ENCODE measurements at regions not wholly inside any gene's neighbourhood (a gene's known extent, or its start where the extent isn't known, plus 50 kb on each side); places are given as distances from the start of the nearest gene placed in this dataset.

- Histone ChIP-seq H3K36me3 (replicated peaks; ENCODE audit: low read depth, low read length) (no peaks in the 10 kb centered on the region), H3K27me3 (ENCODE audit: low read depth, low read length) (peaks cover 8% of the 10 kb centered on the region; the same call in 1 of the 2 replicates), H3K9ac (ENCODE audit: low read length) (no peak overlapping the region), H3K79me2 (ENCODE audit: low read length) (no peaks in the 10 kb centered on the region), H3K4me1 (ENCODE audit: low read length) (no peaks in the 10 kb centered on the region), H3K4me3 (ENCODE audit: low read length) (no peak overlapping the region), H3K9me3 (ENCODE audit: insufficient read depth, low read length) (no peaks in the 10 kb centered on the region), H3K27ac (ENCODE audit: low read length) (no peak overlapping the region), H3K4me2 (ENCODE audit: low read length) (no peak overlapping the region), H4K20me1 (ENCODE audit: insufficient read depth, low read length) (no peaks in the 10 kb centered on the region), H2AFZ (ENCODE audit: low read depth, low read length) (no peak overlapping the region)
- TF ChIP-seq EZH2phosphoT487 (IDR thresholded peaks at IDR 0.05; ENCODE audit: low read depth): no peak
- TF ChIP-seq CTCF (IDR thresholded peaks at IDR 0.05; ENCODE audit: low read depth, low read length): no peak
These were observed 83.4 kb upstream of the ZFHX3 start for GRCh38 chr16:73131156-73131862.

GRCh38 chr16:73129455-73129854 lies 81.5 kb upstream of the ZFHX3 start:
- TF ChIP-seq EZH2phosphoT487 (IDR thresholded peaks at IDR 0.05; ENCODE audit: low read depth) (no peak), CTCF (IDR thresholded peaks at IDR 0.05; ENCODE audit: low read depth, low read length) (no peak)

GRCh38 chr16:73126525-73126853 lies 78.6 kb upstream of the ZFHX3 start:
- no peak overlapping the region for H3K9ac ChIP-seq (ENCODE audit: low read length)
- no peaks in the 10 kb centered on the region for H4K20me1 ChIP-seq (ENCODE audit: insufficient read depth, low read length)
- no peaks in the 10 kb centered on the region for H3K9me3 ChIP-seq (ENCODE audit: insufficient read depth, low read length)
- peaks cover 14% of the 10 kb centered on the region; the same call in 1 of the 2 replicates for H3K27me3 ChIP-seq (ENCODE audit: low read depth, low read length)
- H3K27ac ChIP-seq (ENCODE audit: low read length): no peak overlapping the region
- H3K4me3 ChIP-seq (ENCODE audit: low read length): no peak overlapping the region
- no peak for TF ChIP-seq EZH2phosphoT487 (IDR thresholded peaks at IDR 0.05; ENCODE audit: low read depth)
- TF ChIP-seq CTCF (IDR thresholded peaks at IDR 0.05; ENCODE audit: low read depth, low read length): no peak
- H3K79me2 ChIP-seq (ENCODE audit: low read length): no peaks in the 10 kb centered on the region
- no peaks in the 10 kb centered on the region for H3K4me1 ChIP-seq (ENCODE audit: low read length)
- no peak overlapping the region for H2AFZ ChIP-seq (ENCODE audit: low read depth, low read length)
- H3K36me3 ChIP-seq (replicated peaks; ENCODE audit: low read depth, low read length): no peaks in the 10 kb centered on the region
- H3K4me2 ChIP-seq (ENCODE audit: low read length): no peak overlapping the region

More at GRCh38 chr16:73129455-73129854, 81.5 kb upstream of the ZFHX3 start:
- H3K4me3 ChIP-seq (ENCODE audit: low read length): no peak overlapping the region
- no peak overlapping the region for H3K9ac ChIP-seq (ENCODE audit: low read length)
- no peak overlapping the region for H3K4me2 ChIP-seq (ENCODE audit: low read length)
- no peaks in the 10 kb centered on the region for H4K20me1 ChIP-seq (ENCODE audit: insufficient read depth, low read length)
- no peak overlapping the region for H3K27ac ChIP-seq (ENCODE audit: low read length)
- H3K79me2 ChIP-seq (ENCODE audit: low read length): no peaks in the 10 kb centered on the region
- no peaks in the 10 kb centered on the region for H3K36me3 ChIP-seq (replicated peaks; ENCODE audit: low read depth, low read length)
- no peak overlapping the region for H2AFZ ChIP-seq (ENCODE audit: low read depth, low read length)
- no peaks in the 10 kb centered on the region for H3K4me1 ChIP-seq (ENCODE audit: low read length)
- peaks cover 14% of the 10 kb centered on the region; the same call in 1 of the 2 replicates for H3K27me3 ChIP-seq (ENCODE audit: low read depth, low read length)
- no peaks in the 10 kb centered on the region for H3K9me3 ChIP-seq (ENCODE audit: insufficient read depth, low read length)

GRCh38 chr16:73125850-73126524 lies 78.1 kb upstream of the ZFHX3 start:
- Histone ChIP-seq H3K27me3 (ENCODE audit: low read depth, low read length) (peaks cover 14% of the 10 kb centered on the region; the same call in 1 of the 2 replicates), H3K9ac (ENCODE audit: low read length) (no peak overlapping the region), H3K4me1 (ENCODE audit: low read length) (no peaks in the 10 kb centered on the region), H3K4me2 (ENCODE audit: low read length) (no peak overlapping the region), H3K9me3 (ENCODE audit: insufficient read depth, low read length) (no peaks in the 10 kb centered on the region), H3K36me3 (replicated peaks; ENCODE audit: low read depth, low read length) (no peaks in the 10 kb centered on the region), H3K79me2 (ENCODE audit: low read length) (no peaks in the 10 kb centered on the region), H3K4me3 (ENCODE audit: low read length) (no peak overlapping the region), H4K20me1 (ENCODE audit: insufficient read depth, low read length) (no peaks in the 10 kb centered on the region), H3K27ac (ENCODE audit: low read length) (no peak overlapping the region), H2AFZ (ENCODE audit: low read depth, low read length) (no peak overlapping the region)
- TF ChIP-seq EZH2phosphoT487 (IDR thresholded peaks at IDR 0.05; ENCODE audit: low read depth): no peak
- TF ChIP-seq CTCF (IDR thresholded peaks at IDR 0.05; ENCODE audit: low read depth, low read length): no peak
